Skin epidermis (tissue), 12 donors: ENCODE measurements at regions not wholly inside any gene's neighbourhood (a gene's known extent, or its start where the extent isn't known, plus 50 kb on each side); places are given as distances from the start of the nearest gene placed in this dataset.

ENCODE experiments used
- H3K27ac ChIP-seq, 21 experiments: fragments of 200-600 bp; sonication (generic) in 11 of 21; one replicate each; pipeline ENCODE4 v1.5.0; 2020; ENCODE audit warnings: mild to moderate bottlenecking in 3 of 21, inconsistent platforms in 2 of 21, moderate library complexity in 2 of 21
- H3K4me3 ChIP-seq, 7 experiments: fragments of 200-600 bp; sonication (generic) in 2 of 7; one replicate each; pipeline ENCODE4 v1.5.0; 2020; ENCODE audit warnings: inconsistent platforms in 2 of 7, mild to moderate bottlenecking in 2 of 7, moderate library complexity in 1 of 7

DNA sequence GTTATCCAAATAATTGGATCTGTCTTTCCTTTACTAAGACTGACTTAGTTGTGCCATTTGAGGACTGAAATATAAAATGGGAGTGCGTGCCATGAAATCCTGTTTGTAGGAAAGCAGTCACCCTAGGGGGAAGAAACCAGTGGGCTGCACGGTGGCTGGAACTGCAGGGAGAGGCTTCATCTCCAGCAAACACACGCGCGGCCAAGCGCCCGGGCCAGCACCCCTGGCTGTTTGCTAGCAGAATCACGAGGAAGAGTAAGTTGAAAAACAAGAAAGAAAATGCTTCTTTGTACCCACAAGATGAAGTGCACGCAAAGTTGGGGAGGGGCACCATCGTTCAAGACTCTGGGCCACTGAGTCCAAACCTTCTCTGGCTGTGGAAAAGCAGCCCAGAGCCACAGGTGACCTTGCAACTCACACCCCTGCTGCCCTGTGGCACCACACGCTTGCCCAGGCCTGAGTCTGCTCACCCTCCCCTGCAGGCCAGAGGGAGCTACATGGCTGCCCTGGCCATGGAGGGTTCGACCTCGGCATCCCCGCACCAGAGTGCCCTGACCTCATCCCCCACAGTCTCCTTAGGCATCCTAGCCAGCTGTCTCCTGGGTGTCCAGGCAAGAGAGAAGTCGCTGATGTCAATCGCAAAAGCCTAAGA is 55.2 kb downstream of the IRX2 start:
- no peak overlapping the region for H3K27ac ChIP-seq
- no peak overlapping the region for H3K4me3 ChIP-seq

GRCh38 chr5:2695200-2695891 is 56.1 kb downstream of the IRX2 start:
- peak overlapping the region in 1 of 21 experiments; percentile 11 for H3K27ac ChIP-seq
- H3K4me3 ChIP-seq, result no peak overlapping the region

DNA sequence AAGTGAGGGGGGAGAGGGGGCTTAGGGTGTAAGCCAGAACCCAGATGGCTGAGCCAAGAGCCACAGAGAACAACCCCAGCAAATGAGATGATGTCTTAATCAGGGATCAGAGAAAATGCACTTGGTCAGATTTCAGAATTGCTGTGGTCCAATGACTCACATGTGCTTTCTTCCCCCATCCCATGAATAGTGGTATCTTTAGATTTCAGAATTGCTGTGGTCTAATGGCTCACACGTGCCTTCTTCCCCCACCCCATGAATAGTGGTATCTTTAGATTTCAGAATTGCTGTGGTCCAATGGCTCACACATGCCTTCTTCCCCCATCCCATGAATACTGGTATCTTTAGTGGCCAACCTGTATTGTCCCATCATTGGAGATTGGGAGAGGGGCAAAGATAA is 59.9 kb downstream of the IRX2 start:
- H3K27ac ChIP-seq, result no peak overlapping the region

GRCh38 chr5:2690293-2690692 is 61.2 kb downstream of the IRX2 start:
- no peak overlapping the region for H3K4me3 ChIP-seq
- H3K27ac ChIP-seq, result no peak overlapping the region

More for the DNA sequence above, 59.9 kb downstream of the IRX2 start:
- no peak overlapping the region for H3K4me3 ChIP-seq

DNA sequence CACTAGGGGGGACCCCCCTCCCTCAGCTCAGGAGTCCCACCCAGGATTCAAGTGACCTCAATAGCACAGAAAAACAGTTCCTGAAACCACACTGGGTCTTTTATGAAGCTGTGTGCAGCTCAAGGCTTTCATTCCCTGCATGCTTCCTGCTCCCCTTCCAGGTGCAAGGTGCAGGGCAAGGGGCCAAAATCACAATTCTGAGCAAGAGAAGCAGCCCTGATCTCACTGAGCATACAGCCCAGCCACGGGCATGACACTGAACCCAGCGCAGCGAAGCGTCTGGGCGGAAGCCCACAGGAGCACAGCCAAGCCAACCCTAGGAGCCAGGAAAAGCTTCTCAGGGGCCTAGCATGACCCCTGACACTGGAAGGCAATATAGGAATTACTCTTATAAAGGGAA is 62.9 kb downstream of the IRX2 start:
- no peak overlapping the region for H3K27ac ChIP-seq
- no peak overlapping the region for H3K4me3 ChIP-seq

- Histone ChIP-seq H3K4me3 (no peak overlapping the region), H3K27ac (no peak overlapping the region)
These were observed 63.7 kb downstream of the IRX2 start for GRCh38 chr5:2687746-2688145.

- H3K4me3 ChIP-seq, result peak overlapping the region in 1 of 7 experiments; percentile 2
These were observed 65.0 kb downstream of the IRX2 start for GRCh38 chr5:2686321-2687124.

GRCh38 chr5:2685651-2686272 is 65.7 kb downstream of the IRX2 start:
- Histone ChIP-seq H3K4me3 (no peak overlapping the region), H3K27ac (peak overlapping the region in 10 of 21 experiments; percentile 21 to 85 (median 54))

More at GRCh38 chr5:2686321-2687124, 65.0 kb downstream of the IRX2 start:
- peak overlapping the region in 10 of 21 experiments; percentile 21 to 85 (median 54) for H3K27ac ChIP-seq

DNA sequence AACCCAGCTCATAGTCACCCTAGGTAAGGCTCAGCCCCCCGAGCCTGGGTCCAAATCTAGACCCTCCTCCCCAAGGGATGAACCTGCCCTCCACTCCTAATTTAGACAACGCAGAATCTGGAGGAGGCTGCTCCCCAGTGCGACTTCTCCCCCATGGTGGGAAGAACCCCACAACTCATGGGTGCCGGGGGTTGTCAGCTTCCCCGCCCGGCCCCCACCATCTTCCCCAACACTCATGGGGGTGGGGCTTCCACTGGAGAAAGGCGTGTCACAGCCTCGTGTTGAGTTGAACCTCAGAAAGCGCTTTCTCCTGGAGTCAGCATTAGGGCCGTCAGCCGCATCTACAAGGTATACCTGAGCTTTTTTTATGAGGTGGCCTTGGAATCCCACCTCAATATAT is 66.9 kb downstream of the IRX2 start:
- Histone ChIP-seq H3K27ac (peak overlapping the region in 1 of 21 experiments; percentile 77), H3K4me3 (no peak overlapping the region)

DNA sequence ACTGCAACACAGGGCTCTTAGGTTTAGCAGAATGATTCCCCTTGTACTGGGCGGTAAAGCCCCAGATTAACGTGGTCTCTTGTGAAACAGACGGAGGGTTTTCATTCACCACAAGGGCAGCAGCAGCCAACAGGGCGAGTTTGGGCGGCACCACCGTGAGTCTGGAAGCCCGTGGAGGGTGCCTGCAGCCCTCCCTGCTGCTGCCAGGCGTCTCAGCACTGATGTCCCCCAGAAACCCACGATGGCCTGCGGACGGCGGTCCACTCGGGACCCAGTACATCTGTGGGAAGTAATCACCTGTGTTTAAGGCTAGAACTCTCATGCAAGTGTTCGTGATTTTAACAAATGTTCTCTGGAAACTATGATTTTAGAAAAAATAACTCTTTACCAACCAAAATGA is 67.8 kb downstream of the IRX2 start:
- Histone ChIP-seq H3K27ac (peak overlapping the region in 1 of 21 experiments; percentile 39), H3K4me3 (no peak overlapping the region)

GRCh38 chr5:2681476-2681875 is 70.0 kb downstream of the IRX2 start:
- no peak overlapping the region for H3K27ac ChIP-seq
- no peak overlapping the region for H3K4me3 ChIP-seq

GRCh38 chr5:2680979-2681378 is 70.5 kb downstream of the IRX2 start:
- H3K4me3 ChIP-seq, result no peak overlapping the region
- H3K27ac ChIP-seq, result no peak overlapping the region

GRCh38 chr5:2677689-2678088 is 73.8 kb downstream of the IRX2 start:
- no peak overlapping the region for H3K4me3 ChIP-seq

DNA sequence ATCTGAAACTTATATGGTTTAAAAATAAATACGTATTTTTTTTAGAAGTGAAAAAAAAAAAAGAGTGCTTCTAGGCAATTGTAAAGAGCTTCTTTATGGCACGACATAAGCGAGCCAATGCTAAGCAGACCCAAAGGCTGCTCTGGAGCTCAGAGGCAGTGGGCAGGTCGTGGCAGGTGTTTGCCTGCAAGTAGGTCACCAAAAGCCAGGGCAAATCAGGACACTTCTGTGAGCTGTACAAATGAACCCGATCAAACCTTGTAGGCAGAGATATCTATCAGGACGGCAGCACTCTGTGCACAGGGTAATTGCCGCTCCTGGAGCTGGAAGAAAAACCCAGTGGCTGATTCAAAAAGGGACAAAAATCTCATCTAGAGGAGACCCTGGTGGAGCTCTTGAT is 75.9 kb downstream of the IRX2 start:
- H3K27ac ChIP-seq, result no peak overlapping the region

More at GRCh38 chr5:2677689-2678088, 73.8 kb downstream of the IRX2 start:
- no peak overlapping the region for H3K27ac ChIP-seq

DNA sequence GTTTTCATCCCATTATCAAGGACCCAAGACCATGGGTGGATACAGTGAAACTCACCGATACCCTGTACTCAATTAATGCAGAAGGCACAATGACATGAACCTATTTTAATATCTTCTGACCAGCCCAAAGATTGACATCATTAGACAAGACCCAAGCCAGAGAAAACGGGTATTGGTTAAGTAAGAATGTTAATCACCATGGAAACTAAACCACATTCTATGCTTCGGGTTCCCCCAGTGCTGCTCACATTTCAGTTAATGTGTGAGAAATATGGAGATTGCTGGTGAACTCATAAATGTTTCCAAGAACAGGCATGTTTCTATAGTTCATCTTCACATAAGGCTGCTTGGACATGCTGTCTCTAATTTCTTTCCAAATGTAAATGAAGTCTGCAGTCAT is 77.0 kb downstream of the IRX2 start:
- no peak overlapping the region for H3K4me3 ChIP-seq
- no peak overlapping the region for H3K27ac ChIP-seq

More for the DNA sequence above, 75.9 kb downstream of the IRX2 start:
- no peak overlapping the region for H3K4me3 ChIP-seq

DNA sequence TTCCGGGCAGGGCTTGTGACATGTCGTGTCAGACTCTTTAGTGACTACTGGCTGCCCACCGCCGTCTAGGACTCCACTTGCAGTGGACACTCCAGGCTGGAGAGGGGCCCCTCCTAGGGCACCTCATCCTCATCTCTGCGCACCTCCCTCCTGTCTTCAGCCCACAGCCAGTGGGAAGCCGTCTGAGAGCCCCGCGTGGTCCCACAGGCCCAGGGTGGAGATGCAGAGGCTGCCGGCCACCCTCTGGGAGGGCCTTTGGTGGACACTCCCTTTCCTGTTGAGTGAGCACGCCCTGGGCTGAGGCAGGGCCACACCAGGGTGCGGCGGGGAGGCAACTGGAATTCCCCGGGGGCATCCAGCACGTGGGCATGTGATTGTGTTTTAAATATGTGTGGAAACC is 80.5 kb downstream of the IRX2 start:
- H3K27ac ChIP-seq, result no peak overlapping the region
- no peak overlapping the region for H3K4me3 ChIP-seq

DNA sequence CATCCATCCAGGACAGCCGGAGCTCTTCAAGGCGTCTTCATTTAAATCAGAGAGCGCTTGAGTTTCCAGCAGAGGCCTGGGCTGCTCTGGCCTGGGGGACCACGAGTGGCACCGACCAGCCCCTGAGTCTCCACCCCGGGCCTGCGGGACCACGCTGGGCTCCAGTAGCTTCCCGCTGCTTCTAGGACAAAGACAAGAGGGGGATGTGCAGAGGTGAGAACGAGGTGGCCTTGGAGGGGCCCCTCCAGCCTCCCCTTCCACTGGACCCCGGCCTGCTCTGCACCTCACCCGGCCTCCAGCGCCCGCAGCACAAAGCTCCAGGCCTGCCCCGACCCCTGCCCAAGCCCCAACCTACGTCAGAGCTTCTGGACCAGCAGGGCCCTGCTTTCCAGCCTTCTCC is 81.6 kb downstream of the IRX2 start:
- Histone ChIP-seq H3K4me3 (no peak overlapping the region), H3K27ac (no peak overlapping the region)

DNA sequence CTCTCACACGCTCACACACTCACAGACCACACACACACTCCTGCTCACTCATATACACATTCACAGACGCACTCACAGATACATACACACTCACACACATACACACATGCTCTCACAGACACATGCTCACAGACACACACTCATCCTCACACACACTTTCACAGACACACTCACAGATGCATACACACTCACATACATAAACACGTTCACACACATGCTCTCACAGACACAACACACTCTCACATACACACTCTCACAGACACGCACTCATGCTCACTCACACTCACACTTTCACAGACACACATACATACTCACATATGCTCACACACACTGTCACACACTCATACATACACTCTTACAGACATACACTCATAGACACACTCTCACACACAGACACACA is 82.2 kb downstream of the IRX2 start:
- H3K27ac ChIP-seq, result no peak overlapping the region
- H3K4me3 ChIP-seq, result no peak overlapping the region

DNA sequence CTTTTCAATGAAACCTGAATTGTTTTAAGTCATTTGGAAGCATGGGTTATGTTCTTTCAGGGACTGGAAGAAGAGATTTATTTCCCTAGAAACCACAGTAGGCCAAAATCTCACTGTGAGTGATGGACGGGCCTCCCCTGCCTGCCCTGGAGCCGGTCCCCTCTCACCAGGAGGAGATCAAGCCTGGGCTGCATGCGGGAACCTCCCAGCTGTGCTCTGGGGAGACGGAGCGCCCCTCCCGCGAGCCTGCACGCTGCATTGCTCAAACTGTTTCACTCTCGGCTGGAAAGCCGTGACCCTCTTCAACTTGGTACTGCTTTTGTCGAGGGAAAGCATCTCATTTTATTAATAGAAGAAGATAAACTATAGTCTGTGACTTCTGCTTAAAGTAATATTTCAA is 85.4 kb downstream of the IRX2 start:
- no peak overlapping the region for H3K4me3 ChIP-seq
- no peak overlapping the region for H3K27ac ChIP-seq

DNA sequence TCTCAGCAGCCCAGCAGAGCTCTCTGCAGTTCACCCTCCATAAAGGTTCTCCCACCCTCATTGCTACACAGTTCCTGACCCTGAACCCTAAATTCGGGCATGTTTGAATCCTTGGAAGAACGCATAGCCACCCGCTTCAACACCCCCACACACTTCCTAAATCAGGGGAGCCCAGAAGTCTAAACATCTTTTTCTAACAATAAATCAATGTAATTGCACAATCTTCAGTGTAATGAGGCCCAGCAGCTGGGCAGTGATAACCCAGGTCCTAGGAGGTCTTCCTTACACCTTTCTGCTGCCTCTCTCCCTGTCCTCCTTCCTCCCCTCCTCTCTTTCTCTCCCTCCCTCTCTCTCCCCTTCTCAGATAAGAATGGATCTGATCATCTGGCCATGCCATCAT is 88.0 kb downstream of the IRX2 start:
- H3K4me3 ChIP-seq, result no peak overlapping the region
- no peak overlapping the region for H3K27ac ChIP-seq
